H1 (cell line): ENCODE measurements at regions not wholly inside any gene's neighbourhood (a gene's known extent, or its start where the extent isn't known, plus 50 kb on each side); places are given as distances from the start of the nearest gene placed in this dataset.

Experiments
- CTCF ChIA-PET: fragments of 300-600 bp; sonication (Branson Sonifier 250); formaldehyde crosslinking; loops from one replicate; lab custom pipeline; 2021; ENCODE audit not compliant: partially characterized antibody; lab: Charles Lee
- POLR2A ChIA-PET: fragments of 300-600 bp; sonication (Branson Sonifier 250); formaldehyde crosslinking; loops from one replicate; lab custom pipeline; 2021; ENCODE audit warnings: inconsistent platforms; ENCODE audit not compliant: partially characterized antibody; lab: Charles Lee
- DNase-seq, 2 experiments: peaks; one replicate each; pipeline versions ENCODE4 v3.0.0 to v3.0.0-alpha.2; 2010 to 2022; ENCODE audit warnings: low spot score in 2 of 2, low read depth in 1 of 2, mixed read lengths in 1 of 2
- FAIRE-seq: peaks from 2 replicates; lab custom pipeline; 2011; peaks lifted over from hg19 to GRCh38; lab: Jason Lieb, UNC
- H2AFZ ChIP-seq: 2 replicates; pipeline ENCODE4 v1.8.1; 2012; ENCODE audit warnings: low read length, inconsistent platforms
- H2AK5ac ChIP-seq: 2 replicates; pipeline ENCODE4 v1.6.1; 2013; ENCODE audit warnings: low read depth, low read length
- H2BK120ac ChIP-seq: replicated peaks from 2 replicates; pipeline ENCODE3; 2013; ENCODE audit warnings: low read depth, low read length, inconsistent platforms
- H2BK12ac ChIP-seq: 2 replicates; pipeline ENCODE4 v1.6.1; 2013; ENCODE audit warnings: low read depth, low read length
- H2BK15ac ChIP-seq: 2 replicates; pipeline ENCODE4 v1.6.1; 2013; ENCODE audit warnings: low read length
- H2BK20ac ChIP-seq: 2 replicates; pipeline ENCODE4 v1.6.1; 2013; ENCODE audit warnings: low read length
- H2BK5ac ChIP-seq: 2 replicates; pipeline ENCODE4 v1.6.1; 2013; ENCODE audit warnings: low read depth, low read length
- H3K14ac ChIP-seq: 2 replicates; pipeline ENCODE4 v1.6.1; 2013; ENCODE audit warnings: inconsistent platforms; ENCODE audit not compliant: insufficient read length
- H3K18ac ChIP-seq: 2 replicates; pipeline ENCODE4 v1.6.1; 2013; ENCODE audit warnings: low read length; ENCODE audit errors: extremely low read depth
- H3K23ac ChIP-seq: 2 replicates; pipeline ENCODE4 v1.6.1; 2013; ENCODE audit warnings: inconsistent platforms; ENCODE audit not compliant: insufficient read length
- H3K23me2 ChIP-seq: 2 replicates; pipeline ENCODE4 v1.6.1; 2013; ENCODE audit warnings: low read depth, low read length
- H3K27ac ChIP-seq: 2 replicates; pipeline ENCODE4 v1.6.1; 2011; ENCODE audit warnings: low read depth, low read length, inconsistent platforms
- H3K27me3 ChIP-seq, 4 experiments: replicated peaks in 1 of 4; 1 replicate in 1 of 4; 2 replicates in 3 of 4; pipeline versions ENCODE4 v1.6.1 to v1.8.1; 2011 to 2013; ENCODE audit warnings: low read length in 3 of 4, mild to moderate bottlenecking in 3 of 4, inconsistent platforms in 2 of 4, mixed read lengths in 2 of 4, moderate library complexity in 1 of 4; ENCODE audit not compliant: control insufficient read depth in 3 of 4, insufficient read depth in 3 of 4; ENCODE audit errors: extremely low read depth in 1 of 4
- H3K36me3 ChIP-seq, 4 experiments: 2 replicates each; pipeline versions ENCODE4 v1.6.1 to v1.8.1; 2011 to 2013; ENCODE audit warnings: mild to moderate bottlenecking in 4 of 4, low read length in 3 of 4, moderate library complexity in 2 of 4, control low read depth in 1 of 4, inconsistent platforms in 1 of 4; ENCODE audit not compliant: insufficient read depth in 4 of 4, control insufficient read depth in 2 of 4
- H3K4ac ChIP-seq: replicated peaks from 2 replicates; pipeline ENCODE3; 2013; ENCODE audit warnings: low read length, low read depth, mixed read lengths, inconsistent platforms; ENCODE audit not compliant: insufficient read length
- H3K4me1 ChIP-seq, 4 experiments: replicated peaks in 1 of 4; 1 replicate in 1 of 4; 2 replicates in 3 of 4; pipeline versions ENCODE4 v1.6.1 to v1.8.1; 2011 to 2013; ENCODE audit warnings: low read length in 3 of 4, inconsistent platforms in 2 of 4, mixed read lengths in 1 of 4; ENCODE audit not compliant: insufficient read depth in 4 of 4, control insufficient read depth in 3 of 4
- H3K4me2 ChIP-seq, 2 experiments: 2 replicates each; pipeline versions ENCODE4 v1.6.1 to v1.8.1; 2011 to 2013; ENCODE audit warnings: low read depth in 2 of 2, low read length in 2 of 2, control low read depth in 1 of 2, inconsistent platforms in 1 of 2, mild to moderate bottlenecking in 1 of 2; ENCODE audit not compliant: insufficient read depth in 1 of 2
- H3K4me3 ChIP-seq, 4 experiments: fragments of 200-600, 300-600 bp in 1 of 4; sonication (generic), shearing (Covaris generic), sonication (Bioruptor Twin) in 1 of 4; 2 replicates each; pipeline versions ENCODE4 v1.5.1 to v1.8.1; 2011 to 2016; ENCODE audit warnings: low read length in 4 of 4, low read depth in 3 of 4, control low read depth in 2 of 4, inconsistent platforms in 2 of 4, mild to moderate bottlenecking in 2 of 4, mixed read lengths in 1 of 4, moderate library complexity in 1 of 4; ENCODE audit not compliant: insufficient read depth in 2 of 4; ENCODE audit errors: extremely low read depth in 1 of 4
- H3K56ac ChIP-seq: replicated peaks from 2 replicates; pipeline ENCODE3; 2013; ENCODE audit warnings: low read depth, mild to moderate bottlenecking, mixed read lengths, low read length, inconsistent platforms; ENCODE audit not compliant: insufficient read length
- H3K79me1 ChIP-seq: 2 replicates; pipeline ENCODE4 v1.6.1; 2013; ENCODE audit warnings: low read depth, low read length, control low read depth
- H3K79me2 ChIP-seq, 2 experiments: 2 replicates each; pipeline versions ENCODE4 v1.6.1 to v1.8.1; 2012 to 2013; ENCODE audit warnings: low read length in 2 of 2, mild to moderate bottlenecking in 2 of 2, inconsistent platforms in 1 of 2; ENCODE audit not compliant: insufficient read depth in 2 of 2, control insufficient read depth in 1 of 2
- H3K9ac ChIP-seq, 4 experiments: replicated peaks in 1 of 4; 1 replicate in 1 of 4; 2 replicates in 3 of 4; pipeline versions ENCODE4 v1.6.1 to v1.8.1; 2011 to 2013; ENCODE audit warnings: low read depth in 3 of 4, low read length in 3 of 4, control low read depth in 2 of 4, mild to moderate bottlenecking in 2 of 4, moderate library complexity in 2 of 4, inconsistent platforms in 1 of 4; ENCODE audit errors: extremely low read depth in 1 of 4
- H3K9me3 ChIP-seq, 2 experiments: 2 replicates each; pipeline versions ENCODE4 v1.6.1 to v1.8.1; 2012 to 2013; ENCODE audit warnings: mild to moderate bottlenecking in 2 of 2, moderate library complexity in 2 of 2, control low read depth in 1 of 2, inconsistent platforms in 1 of 2, low read depth in 1 of 2, low read length in 1 of 2, mixed read lengths in 1 of 2; ENCODE audit not compliant: insufficient read depth in 2 of 2
- H4K20me1 ChIP-seq, 2 experiments: replicated peaks in 1 of 2; 2 replicates each; pipeline versions ENCODE3 to v1.8.1; 2011 to 2013; ENCODE audit warnings: inconsistent platforms in 2 of 2, low read length in 2 of 2, mild to moderate bottlenecking in 1 of 2; ENCODE audit not compliant: insufficient read depth in 2 of 2, control insufficient read depth in 1 of 2
- H4K5ac ChIP-seq: 2 replicates; pipeline ENCODE4 v1.6.1; 2013; ENCODE audit warnings: low read length, low read depth, mixed read lengths, inconsistent platforms; ENCODE audit not compliant: insufficient read length
- H4K8ac ChIP-seq: 2 replicates; pipeline ENCODE4 v1.8.0; 2013; ENCODE audit warnings: mild to moderate bottlenecking, moderate library complexity, low read length, inconsistent platforms; ENCODE audit not compliant: insufficient read depth; ENCODE audit errors: extremely low read depth
- H4K91ac ChIP-seq: replicated peaks from 2 replicates; pipeline ENCODE3; 2013; ENCODE audit warnings: low read length, mixed read lengths, inconsistent platforms; ENCODE audit not compliant: insufficient read length
- ATF2 ChIP-seq: IDR thresholded peaks from 2 replicates; pipeline ENCODE4 v1.6.1; 2012; ENCODE audit warnings: low read length, inconsistent platforms
- CBX8 ChIP-seq: fragments of 300-800, 300-1000 bp; sonication (generic); IDR thresholded peaks from 2 replicates; pipeline ENCODE4 v1.7.1; 2016; ENCODE audit warnings: low read depth, low read length, borderline replicate concordance
- CTBP2 ChIP-seq: IDR thresholded peaks from 2 replicates; pipeline ENCODE4 v1.7.0; 2011; ENCODE audit warnings: borderline replicate concordance, mild to moderate bottlenecking, moderate library complexity, mixed read lengths, low read length; ENCODE audit not compliant: insufficient read depth, insufficient read length
- KDM4A ChIP-seq: IDR thresholded peaks from one replicate; pipeline ENCODE4 v1.7.1; 2012; ENCODE audit warnings: low read depth, mild to moderate bottlenecking, moderate library complexity, low read length, inconsistent platforms; ENCODE audit not compliant: severe bottlenecking
- RAD21 ChIP-seq, 2 experiments: IDR thresholded peaks in 1 of 2; conservative IDR thresholded peaks in 1 of 2; 2 replicates each; pipeline ENCODE4 v1.6.1; 2011; ENCODE audit warnings: low read depth in 2 of 2, low read length in 2 of 2, improper control_type of control experiment in 1 of 2, inconsistent platforms in 1 of 2, mild to moderate bottlenecking in 1 of 2, moderate library complexity in 1 of 2
- RFX5 ChIP-seq: IDR thresholded peaks from 2 replicates; pipeline ENCODE4 v1.6.1; 2011; ENCODE audit warnings: low read depth, low read length, improper control_type of control experiment, borderline replicate concordance
- SIRT6 ChIP-seq: IDR thresholded peaks from one replicate; pipeline ENCODE4 v1.7.1; 2012; ENCODE audit warnings: low read length, inconsistent platforms
- SIX5 ChIP-seq: IDR thresholded peaks from 2 replicates; pipeline ENCODE4 v1.6.1; 2011; ENCODE audit warnings: mild to moderate bottlenecking, low read depth, low read length
- SP4 ChIP-seq: IDR thresholded peaks from 2 replicates; pipeline ENCODE4 v1.6.1; 2012; ENCODE audit warnings: low read length, inconsistent platforms
- TEAD4 ChIP-seq: IDR thresholded peaks from 2 replicates; pipeline ENCODE4 v1.6.1; 2012; ENCODE audit warnings: low read depth, low read length, inconsistent platforms, mixed read lengths
- WGBS, 2 experiments: shearing (Covaris generic) in 1 of 2; methylation state at CpG; one replicate each; pipeline versions ENCODE4 v1.1.6 to v1.1.7; 2013 to 2015; ENCODE audit warnings: low lambda C conversion rate in 2 of 2, mixed read lengths in 2 of 2, inconsistent platforms in 1 of 2, low coverage in 1 of 2, missing lambda C conversion rate in 1 of 2; ENCODE audit not compliant: insufficient replicate concordance in 2 of 2, insufficient coverage in 1 of 2, insufficient read length in 1 of 2; ENCODE audit errors: extremely low coverage in 1 of 2, missing lambda C conversion rate in 1 of 2; 5-methylcytosine and 5-hydroxymethylcytosine counted together

- H2BK120ac ChIP-seq = no peak overlapping the region
- ChIA-PET CTCF (no interaction called here), POLR2A (no interaction called here)
- FAIRE-seq = no peak
- H2AFZ ChIP-seq = no peak overlapping the region
- no peak overlapping the region for H2BK12ac ChIP-seq
- no peak overlapping the region for H3K4ac ChIP-seq
- H3K4me3 ChIP-seq = no peak overlapping the region
- no peaks in the 10 kb centered on the region for H3K9me3 ChIP-seq
- H3K23ac ChIP-seq = no peak overlapping the region
- H4K20me1 ChIP-seq = no peaks in the 10 kb centered on the region
- no peak overlapping the region for H2AK5ac ChIP-seq
- H3K9ac ChIP-seq = no peak overlapping the region
- no peaks in the 10 kb centered on the region for H3K79me1 ChIP-seq
- H3K4me2 ChIP-seq = no peak overlapping the region
- no peak overlapping the region for H3K27ac ChIP-seq
- H3K14ac ChIP-seq = no peak overlapping the region
- H3K56ac ChIP-seq = no peak overlapping the region
- no peaks in the 10 kb centered on the region for H3K36me3 ChIP-seq
- no peaks in the 10 kb centered on the region for H3K79me2 ChIP-seq
- no peak overlapping the region for H4K5ac ChIP-seq
- no peak for TF ChIP-seq SP4
- TF ChIP-seq KDM4A = no peak
- no peak for TF ChIP-seq CTBP2
- TF ChIP-seq CBX8 = no peak
- no peak for TF ChIP-seq RFX5
- TF ChIP-seq SIRT6 = no peak
- no peak for TF ChIP-seq ATF2
- TF ChIP-seq TEAD4 = no peak
- TF ChIP-seq SIX5 = no peak
- no peak for TF ChIP-seq RAD21 (IDR thresholded peaks at IDR 0.05 in 1 of 2, conservative IDR thresholded peaks at IDR 0.05 in 1 of 2; ENCODE audit: low read depth in 2 of 2, low read length in 2 of 2)
- TF ChIP-seq, all 59 proteins: peak for 0
- no peak overlapping the region for H4K91ac ChIP-seq
- H3K4me1 ChIP-seq = no peaks in the 10 kb centered on the region
- no peak overlapping the region for H2BK5ac ChIP-seq
- DNase-seq = no peak
- peaks cover 0 to 2% (median 0%) of the 10 kb centered on the region in 4 experiments; a peak in 1 of 7 replicates for H3K27me3 ChIP-seq
- H4K8ac ChIP-seq = no peak overlapping the region
- no peak overlapping the region for H2BK15ac ChIP-seq
- 100% methylated on average over 1 of the region's 1 CpG; no CpG with 5 or more reads in 1 of the 2 experiments for WGBS, 2 experiments
- H3K18ac ChIP-seq = no peak overlapping the region
- no peaks in the 10 kb centered on the region for H3K23me2 ChIP-seq
- H2BK20ac ChIP-seq = no peak overlapping the region
Measured at GRCh38 chr7:13641714-13642113, 347.8 kb downstream of the ETV1 start.
